ENCODE measurements at regions not wholly inside any gene's neighbourhood (a gene's known extent, or its start where the extent isn't known, plus 50 kb on each side); places are given as distances from the start of the nearest gene placed in this dataset.

- no peak for TF ChIP-seq POLR2A (IDR thresholded peaks at IDR 0.05)
- TF ChIP-seq, protein P1, sequence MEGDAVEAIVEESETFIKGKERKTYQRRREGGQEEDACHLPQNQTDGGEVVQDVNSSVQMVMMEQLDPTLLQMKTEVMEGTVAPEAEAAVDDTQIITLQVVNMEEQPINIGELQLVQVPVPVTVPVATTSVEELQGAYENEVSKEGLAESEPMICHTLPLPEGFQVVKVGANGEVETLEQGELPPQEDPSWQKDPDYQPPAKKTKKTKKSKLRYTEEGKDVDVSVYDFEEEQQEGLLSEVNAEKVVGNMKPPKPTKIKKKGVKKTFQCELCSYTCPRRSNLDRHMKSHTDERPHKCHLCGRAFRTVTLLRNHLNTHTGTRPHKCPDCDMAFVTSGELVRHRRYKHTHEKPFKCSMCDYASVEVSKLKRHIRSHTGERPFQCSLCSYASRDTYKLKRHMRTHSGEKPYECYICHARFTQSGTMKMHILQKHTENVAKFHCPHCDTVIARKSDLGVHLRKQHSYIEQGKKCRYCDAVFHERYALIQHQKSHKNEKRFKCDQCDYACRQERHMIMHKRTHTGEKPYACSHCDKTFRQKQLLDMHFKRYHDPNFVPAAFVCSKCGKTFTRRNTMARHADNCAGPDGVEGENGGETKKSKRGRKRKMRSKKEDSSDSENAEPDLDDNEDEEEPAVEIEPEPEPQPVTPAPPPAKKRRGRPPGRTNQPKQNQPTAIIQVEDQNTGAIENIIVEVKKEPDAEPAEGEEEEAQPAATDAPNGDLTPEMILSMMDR (IDR thresholded peaks at IDR 0.05) = no peak
Measured at GRCh38 chr4:25539241-25539640, 116.4 kb upstream of the SLC34A2 start.
